ENCODE measurements at regions not wholly inside any gene's neighbourhood (a gene's known extent, or its start where the extent isn't known, plus 50 kb on each side); places are given as distances from the start of the nearest gene placed in this dataset. TPM values are rescaled to one million over a fixed set of nuclear protein-coding genes. Genes with fewer than 3 reads are reported as not detected.

GRCh38 chr9:119429302-119429701 is 60.1 kb upstream of the BRINP1 start:
- no peak overlapping the region for H3K4me3 Mint-ChIP-seq
- no peak for DNase-seq
- H3K27ac Mint-ChIP-seq = no peak overlapping the region
- no peaks in the 10 kb centered on the region for H3K36me3 Mint-ChIP-seq (ENCODE audit: low read depth)
- H3K9me3 Mint-ChIP-seq = peaks cover 9% of the 10 kb centered on the region
- CTCF ChIA-PET = no interaction called here
- no peaks in the 10 kb centered on the region for H3K4me1 Mint-ChIP-seq (ENCODE audit: low read depth)
- no peaks in the 10 kb centered on the region for H3K27me3 Mint-ChIP-seq (ENCODE audit: low read depth)
- intact Hi-C loops (cut with micrococcal nuclease) = no loop called here

GRCh38 chr9:119420231-119420630 is 51.0 kb upstream of the BRINP1 start:
- Mint-ChIP-seq H3K9me3 (peaks cover 1% of the 10 kb centered on the region), H3K36me3 (ENCODE audit: low read depth) (no peaks in the 10 kb centered on the region), H3K4me1 (ENCODE audit: low read depth) (no peaks in the 10 kb centered on the region), H3K4me3 (no peak overlapping the region), H3K27me3 (ENCODE audit: low read depth) (no peaks in the 10 kb centered on the region), H3K27ac (no peak overlapping the region)
- DNase-seq = no peak
- CTCF ChIA-PET = no interaction called here
- intact Hi-C loops (cut with micrococcal nuclease) = no loop called here

Small RNA genes in the stretch of these regions (microRNA-seq; reads per million reads assigned to microRNA genes)
- gene MIR147A (ENCODE audit: borderline microRNAs expressed, borderline replicate concordance) = not detected
